ENCODE measurements at regions not wholly inside any gene's neighbourhood (a gene's known extent, or its start where the extent isn't known, plus 50 kb on each side); places are given as distances from the start of the nearest gene placed in this dataset.

DNA sequence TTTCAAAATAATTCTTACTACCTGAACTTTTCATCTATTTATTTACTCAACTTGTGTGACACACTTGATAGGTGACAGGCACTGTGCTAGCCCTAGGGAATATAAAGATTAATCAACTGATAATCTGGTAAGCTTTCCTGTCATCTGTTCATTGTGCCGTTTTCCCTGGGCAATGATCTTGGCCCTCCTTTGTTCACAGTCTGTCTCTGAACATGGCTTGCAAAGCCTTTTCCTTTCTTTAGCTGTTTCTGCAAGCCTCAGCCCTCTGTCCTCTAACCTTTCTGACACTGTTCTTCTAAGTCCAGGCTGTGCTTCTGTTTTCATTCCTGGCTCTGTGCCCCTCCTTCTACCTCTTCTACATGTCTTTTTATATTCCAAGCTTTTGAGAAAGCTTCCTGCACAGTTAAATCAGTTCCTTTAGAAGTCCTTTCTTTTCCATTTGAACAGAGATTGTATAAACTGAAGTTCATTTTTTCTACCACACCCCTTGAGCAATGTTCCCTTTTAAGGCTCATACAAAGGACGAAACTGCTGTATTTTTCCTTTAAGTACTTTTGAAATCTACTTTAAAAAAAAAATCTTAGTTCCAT, 803.0 kb upstream of the ZNF608 start:
- no peak for DNase-seq

DNA sequence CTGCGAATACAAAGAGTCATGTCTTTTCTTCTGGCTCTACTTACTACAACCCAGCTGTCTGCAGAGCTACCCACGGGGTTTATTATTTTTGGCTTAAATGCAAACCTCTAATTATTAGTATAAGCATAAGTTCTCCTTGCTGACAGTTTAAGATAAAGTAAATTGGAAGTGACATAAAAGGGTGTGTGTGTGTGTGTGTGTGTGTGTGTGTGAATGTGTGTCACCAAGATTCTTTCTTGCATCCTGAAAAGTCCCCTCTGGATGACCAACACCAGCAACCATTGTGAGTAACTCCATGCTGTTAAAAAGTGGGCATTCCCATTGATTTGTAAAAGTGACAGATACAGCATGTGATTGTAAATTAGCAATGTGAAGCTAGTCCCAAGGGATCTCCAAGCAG, 803.8 kb upstream of the ZNF608 start:
- no peak for DNase-seq

DNA sequence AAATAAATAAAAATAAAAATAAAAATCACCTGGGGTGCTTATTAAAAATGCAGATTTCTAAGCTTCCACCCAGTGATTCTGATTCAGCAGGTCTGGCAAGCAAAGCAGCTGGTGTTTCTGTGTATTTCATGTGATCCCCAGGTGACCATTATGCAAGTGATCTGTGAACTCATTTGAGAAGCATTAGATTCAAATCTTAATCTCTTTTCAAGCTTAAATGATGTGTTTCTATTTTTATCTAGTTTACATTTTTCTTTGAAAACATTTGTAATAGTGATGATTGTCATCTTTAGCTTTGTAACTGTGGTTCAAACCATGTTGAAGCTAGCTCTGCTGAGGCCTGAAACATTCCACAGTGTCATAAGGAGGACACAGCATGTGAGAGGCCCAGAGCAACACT, 804.8 kb upstream of the ZNF608 start:
- no peak for DNase-seq

DNA sequence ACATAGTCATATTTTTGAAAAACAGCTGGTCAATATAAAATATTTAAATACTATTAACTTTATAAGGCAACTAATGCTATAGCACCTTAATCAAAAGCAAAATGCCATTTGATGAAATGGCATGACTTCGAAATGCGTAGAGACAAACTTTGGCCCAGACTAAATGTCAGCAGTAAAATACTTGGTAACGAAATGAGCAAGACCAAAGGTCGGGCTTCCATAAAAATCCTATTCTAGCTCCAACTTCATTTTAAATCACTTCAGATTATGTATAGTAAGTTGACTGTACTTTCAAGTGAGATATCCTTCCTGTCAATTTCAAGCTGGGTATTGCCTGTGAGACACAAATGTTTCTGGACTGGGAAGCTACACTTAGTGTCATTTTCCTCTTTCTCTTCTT, 805.4 kb upstream of the ZNF608 start:
- DNase-seq = no peak

DNA sequence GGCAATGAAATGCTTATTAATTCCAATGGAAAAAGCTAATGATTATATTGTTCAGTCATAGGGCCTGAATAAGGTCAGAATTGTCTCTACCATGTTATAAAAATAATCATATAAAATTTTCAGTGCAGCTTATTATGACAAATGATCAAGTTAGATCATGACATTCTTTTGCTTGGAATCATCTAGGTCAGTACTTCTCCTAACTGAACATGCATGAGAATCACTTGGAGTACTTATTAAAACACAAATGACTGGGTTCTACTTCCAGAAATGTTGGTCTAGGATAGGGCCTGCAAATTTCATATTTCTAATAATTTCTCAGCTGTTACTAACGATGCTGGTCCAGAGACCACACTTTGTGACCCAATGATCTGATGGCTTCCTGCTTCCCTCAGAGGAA, 806.0 kb upstream of the ZNF608 start:
- DNase-seq = no peak

DNA sequence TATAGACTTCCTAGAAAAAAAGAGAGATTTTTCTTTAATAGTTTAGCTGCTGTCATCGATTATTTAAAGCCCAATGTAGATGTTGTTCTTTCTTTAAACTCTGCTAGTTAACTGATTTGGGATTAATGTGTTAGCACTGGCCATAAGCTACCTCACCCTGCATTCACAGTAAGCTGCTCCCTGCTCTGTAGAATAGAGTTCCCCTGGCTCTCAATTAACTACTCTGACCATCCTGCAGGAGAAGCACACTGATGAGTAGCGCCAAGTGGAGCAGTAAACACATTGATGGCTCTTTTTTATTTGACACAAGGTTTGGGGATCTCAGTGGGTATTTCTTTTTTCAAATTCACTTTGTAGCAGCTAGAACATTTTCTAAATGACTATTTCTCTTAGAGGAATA, 807.9 kb upstream of the ZNF608 start:
- no peak for DNase-seq

DNA sequence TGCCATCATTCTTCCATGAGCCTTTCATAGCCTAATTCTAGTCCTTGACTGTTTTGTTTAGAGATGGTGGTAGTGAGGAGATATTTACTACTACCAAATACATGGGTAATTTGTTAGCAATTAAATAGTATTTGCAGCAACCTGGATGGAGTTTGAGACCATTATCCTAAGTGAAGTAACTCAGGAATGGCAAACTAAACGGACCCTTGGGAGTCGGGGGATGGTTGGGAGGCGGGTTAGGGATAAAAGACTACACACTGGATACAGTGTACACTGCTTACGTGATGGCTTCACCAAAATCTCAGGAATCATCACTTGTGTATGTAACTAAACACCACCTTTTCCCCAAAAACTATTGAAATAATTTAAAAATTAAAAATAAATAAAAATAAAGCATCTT, 809.2 kb upstream of the ZNF608 start:
- no peak for DNase-seq

DNA sequence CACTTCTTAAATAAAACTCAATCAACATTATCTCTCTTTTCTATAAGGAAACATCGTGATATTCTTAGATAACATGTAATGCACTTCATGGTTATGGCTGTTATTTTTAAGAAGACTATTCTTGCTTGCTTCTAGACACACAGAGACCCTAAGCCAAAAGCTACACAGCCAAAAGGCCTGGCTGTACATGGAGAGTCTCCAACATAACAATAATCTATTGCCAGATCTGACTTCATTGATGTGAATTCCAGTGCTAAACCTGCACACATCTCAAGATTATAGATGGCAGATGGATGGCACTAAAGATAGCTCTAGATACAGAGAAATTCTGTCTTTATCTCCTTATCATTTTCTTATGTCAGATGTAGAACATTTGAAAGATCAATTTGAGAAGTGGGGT, 811.6 kb upstream of the ZNF608 start:
- DNase-seq = no peak

DNA sequence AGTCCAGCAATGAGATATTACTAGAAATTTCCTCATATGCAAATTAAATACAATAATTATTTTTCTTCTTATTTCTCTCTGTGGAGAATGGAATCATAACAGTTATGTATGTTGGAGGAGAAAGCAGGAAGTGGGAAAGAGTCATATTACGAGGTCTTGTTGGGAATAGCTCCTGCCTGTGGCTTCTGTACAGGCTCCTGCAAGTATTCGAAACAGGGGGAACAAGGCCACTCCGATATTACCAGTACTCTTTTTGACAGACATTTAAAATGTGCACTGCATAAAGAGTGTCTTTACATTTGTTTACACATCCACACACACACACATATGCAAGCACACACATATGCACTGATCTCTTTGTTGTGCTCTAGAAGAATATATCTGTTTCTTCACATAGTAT, 812.0 kb upstream of the ZNF608 start:
- DNase-seq = no peak

DNA sequence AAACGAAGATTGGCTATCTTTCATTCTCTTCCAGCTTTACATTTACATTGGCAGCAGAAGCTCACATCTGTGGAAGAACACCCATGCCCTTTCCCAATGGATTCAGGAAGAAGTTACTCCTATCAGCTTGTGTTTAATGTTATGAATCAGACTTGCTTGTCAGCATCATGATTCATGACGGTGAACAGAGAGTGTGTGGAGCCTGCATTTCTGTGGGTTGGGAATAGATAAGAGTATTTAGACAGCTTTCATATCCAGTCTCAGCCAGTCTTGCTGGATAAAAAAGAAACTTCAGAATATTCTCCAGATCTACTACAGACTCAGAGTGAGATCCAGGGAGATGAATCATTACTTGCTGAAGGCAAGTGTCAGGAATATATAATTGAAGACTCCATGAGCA, 812.9 kb upstream of the ZNF608 start:
- no peak for DNase-seq

DNA sequence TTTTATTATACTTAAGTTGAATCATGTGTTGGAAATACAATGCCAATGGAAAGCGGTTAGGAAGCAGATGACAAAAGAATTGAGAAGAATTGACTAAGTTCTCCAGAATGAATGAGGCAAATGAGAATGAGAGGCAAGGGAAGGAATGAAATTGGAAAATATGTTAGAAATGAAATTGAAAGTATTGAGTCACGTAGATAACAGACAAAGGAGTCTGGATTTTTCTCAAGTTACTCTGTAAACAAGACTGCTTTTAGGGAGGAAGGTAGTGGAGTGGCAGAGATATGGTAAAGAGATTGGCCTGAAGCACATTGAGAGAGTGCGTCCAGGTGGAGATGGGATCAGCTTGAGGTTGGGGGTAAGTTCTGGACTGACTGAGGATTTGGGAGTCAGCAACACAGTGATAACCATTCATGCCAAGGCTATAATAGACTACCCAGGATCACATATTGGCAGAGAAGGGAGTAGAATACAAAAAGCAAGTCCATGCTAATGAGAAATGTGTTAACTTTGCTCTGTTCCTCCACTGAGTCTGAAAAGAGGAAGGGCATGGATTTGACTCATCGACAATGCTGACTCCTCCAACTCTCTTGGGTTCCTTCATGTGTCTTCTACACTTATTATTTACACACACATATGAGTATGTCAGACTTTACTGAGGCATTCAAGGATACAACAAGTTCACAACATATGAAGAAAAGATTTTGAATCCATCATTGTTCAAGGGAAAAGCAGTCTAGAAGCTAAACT, 814.2 kb upstream of the ZNF608 start:
- DNase-seq = no peak

DNA sequence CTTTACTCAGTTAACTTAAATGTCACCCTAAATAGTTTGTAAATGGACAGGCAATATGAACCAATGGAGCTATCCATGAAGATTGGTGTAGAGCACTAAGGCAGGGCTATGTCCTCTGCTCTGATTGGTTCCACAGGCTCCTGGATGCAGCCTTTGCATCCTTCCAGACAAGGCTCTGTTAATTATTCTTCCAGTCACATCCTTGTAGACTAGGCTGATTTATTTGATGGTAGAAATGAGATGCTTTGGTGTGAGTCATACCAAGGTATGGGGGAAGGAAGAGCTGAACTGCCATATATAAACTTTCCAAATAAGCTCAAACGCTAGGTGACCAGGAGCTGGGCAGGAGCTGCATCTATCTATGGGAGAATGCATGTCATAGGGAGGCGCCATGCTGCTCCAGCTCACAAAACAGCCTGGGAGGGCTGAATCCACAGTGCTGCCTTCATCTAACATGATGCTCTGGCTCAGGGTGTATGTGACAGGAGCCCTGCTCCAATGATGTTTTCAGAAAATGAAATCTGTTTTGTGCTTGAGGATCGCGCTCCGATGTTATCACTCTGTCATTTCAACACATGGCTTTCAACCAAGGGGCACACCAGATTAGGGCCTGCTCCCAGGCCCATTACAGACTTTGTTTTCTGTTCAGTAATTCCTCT, 818.0 kb upstream of the ZNF608 start:
- no peak for DNase-seq

DNA sequence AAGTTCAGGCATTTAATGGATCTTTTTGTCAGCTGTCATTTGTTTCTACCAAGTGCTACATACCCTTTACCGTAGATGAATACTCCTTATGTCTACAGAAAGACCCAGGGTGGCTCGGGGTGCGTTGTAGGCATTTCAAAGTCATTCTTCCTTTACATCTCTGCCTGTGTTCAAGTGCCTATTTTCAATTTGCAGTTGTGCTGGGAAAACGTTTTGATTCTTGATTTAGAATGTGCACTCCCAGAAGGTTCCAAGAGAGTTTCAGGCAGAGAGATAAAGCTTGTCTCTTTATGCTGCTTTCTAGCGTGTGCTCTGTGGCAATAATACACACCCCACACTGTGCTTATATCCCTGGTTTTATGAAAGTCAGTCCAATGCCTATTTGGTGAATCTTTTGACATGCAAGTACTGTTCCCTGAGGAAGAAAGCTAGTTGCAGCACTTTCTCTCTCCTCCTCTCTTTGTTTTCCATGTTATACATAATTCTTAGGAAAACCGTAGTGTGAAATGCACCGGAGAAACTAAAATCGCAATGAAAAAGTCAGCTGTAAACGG, 828.1 kb upstream of the ZNF608 start:
- no peak for DNase-seq

DNA sequence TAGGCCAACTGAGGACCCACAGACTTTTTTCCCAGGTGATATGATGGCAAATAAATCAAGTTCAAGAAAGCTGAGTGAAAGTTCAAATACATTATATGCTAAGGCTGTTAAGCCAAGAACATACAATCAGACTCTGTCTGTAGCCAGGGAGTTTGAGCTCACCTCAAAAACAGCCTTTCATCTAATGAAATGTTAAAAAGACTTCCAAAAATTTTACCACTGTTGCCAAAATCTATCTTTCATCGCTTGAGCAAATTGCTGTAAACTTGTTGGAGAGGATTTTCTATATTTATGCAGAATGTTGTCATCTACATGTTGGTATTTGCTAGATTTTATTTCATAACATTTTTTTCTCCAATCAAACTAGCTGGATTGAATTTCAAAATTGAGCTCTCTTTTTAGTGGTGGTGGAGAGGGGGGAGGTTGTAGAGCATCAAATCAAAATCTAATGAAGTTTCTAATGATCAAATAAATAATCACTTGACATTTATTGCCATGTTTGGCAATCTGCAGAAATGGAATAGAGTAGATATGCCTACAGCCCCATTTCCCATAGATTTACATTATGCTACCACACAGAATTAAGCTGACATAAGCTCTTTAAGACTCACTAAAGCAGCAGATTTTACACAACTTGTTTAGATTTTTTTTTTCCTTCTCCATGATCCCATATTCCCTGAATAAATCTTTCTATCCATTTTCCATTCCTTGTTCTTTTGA, 828.9 kb upstream of the ZNF608 start:
- no peak for DNase-seq

DNA sequence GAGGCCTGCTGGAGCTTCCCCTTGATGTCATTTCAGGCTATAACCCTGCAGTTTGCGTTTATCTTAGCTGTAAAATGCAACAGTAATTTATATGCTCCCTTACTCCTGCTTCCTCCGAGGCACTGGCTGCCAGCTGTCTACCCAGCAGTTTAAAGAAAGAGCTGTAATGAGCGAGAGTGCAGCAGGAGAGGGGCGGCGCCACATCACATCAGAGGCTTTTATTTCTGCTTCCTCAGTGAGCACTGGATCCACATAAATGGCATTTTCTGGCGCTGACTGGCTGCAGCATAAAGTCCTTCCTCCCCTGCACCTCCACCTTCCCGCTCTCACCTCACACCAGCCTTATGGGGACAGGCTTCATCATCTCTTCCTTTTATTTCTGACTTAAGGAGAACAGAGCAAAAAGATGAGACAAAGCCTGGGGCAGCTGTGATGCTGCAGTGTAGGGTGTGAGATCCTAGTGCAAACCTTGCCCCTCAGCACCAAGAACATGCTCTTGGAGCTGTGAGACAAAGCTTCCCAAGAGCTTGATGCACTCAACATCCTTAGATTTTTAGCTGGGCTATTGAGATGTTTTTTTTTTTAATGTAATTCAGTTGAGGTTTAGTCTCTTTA, 829.6 kb upstream of the ZNF608 start:
- no peak for DNase-seq

DNA sequence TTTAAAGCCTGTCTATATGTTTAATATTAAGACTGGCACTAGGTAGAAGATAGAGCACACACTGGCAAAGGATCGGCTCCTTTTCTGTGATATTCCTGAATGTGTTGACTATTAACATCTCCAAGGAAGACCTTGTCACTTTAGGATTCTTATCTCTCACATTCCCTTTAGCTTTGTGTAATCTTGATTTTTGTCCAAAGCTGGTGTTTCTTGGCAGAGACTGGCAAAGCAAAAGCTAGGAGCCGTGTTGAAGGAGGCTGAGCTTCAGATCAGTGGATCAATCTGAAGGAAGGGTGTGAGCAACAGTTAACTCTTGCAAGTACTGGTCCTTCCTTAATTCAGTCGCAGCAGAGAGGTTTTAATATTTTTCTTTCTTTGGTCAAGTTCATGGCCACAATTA, 830.4 kb upstream of the ZNF608 start:
- no peak for DNase-seq

DNA sequence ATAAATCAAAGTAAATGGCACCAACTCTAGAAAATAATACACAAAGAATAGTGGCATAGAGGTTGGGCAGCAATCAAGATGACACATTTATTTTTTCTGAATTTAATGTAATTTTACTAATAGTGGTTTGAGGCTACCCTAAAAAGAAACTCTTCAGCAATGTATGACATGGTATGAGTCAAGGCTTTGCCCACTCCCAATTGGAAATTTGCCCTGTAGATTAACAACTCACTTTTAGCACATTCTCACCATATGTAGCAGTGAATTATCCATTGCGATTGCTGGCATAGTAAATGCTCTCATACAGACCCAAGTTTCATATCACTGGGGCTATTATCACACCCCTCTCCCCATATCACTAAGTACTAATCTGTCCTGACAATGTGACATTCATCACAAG, 832.1 kb upstream of the ZNF608 start:
- DNase-seq = no peak

DNA sequence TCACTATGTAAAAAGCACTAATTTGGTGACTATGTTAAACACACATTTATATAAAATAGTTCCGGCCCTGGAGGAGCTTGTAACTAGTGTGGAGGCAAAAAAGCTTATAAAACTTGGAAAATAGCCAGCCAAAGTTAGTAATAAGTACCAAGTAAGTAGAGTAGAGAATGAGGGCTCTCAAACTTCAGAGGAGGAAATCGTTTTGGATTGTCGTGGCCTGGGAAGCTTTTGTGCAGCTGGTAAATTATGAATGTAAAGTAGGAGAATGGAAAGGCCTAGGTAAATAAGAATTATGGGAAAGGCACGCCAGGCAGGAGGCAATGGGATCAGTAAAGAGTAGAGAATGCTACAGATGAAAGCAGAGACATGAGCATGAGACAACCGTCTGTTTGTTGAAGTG, 832.7 kb upstream of the ZNF608 start:
- DNase-seq = no peak

DNA sequence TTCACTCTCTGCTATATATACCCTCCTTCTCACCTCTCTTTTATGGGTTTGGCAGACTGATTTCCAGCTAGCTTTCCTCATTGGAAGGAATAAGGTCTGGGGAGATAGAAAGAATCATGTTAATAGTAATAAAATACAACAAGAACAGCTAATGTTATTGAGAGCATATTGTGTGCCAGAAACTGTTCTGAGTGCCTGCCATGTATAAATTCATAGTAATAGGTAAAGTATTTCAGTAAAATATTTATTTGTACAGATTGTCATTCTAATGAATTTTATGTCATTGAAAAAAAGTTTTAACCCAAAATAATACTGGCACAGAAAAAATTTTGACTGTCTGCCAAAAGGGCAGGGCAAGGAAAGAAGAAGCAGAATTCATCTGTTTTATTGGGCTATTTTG, 834.9 kb upstream of the ZNF608 start:
- no peak for DNase-seq

DNA sequence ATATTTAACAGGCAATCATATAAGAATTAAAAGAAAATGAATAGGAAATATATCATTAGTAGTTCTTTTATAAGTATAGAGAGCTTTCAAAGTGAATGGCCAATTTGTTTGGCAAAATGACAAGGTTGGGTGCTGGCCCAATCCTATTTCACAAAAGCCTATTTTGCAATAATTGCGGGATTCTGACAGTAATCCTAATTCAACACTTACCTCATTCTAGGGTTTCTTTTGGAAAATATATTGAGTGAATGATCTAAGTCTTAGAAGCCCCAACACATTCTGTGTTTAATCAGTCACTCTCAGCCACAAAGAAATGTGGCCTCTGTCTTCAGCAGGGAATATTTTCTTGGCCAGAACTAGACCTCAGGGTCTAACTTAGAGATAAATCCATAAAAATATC, 835.9 kb upstream of the ZNF608 start:
- DNase-seq = no peak

DNA sequence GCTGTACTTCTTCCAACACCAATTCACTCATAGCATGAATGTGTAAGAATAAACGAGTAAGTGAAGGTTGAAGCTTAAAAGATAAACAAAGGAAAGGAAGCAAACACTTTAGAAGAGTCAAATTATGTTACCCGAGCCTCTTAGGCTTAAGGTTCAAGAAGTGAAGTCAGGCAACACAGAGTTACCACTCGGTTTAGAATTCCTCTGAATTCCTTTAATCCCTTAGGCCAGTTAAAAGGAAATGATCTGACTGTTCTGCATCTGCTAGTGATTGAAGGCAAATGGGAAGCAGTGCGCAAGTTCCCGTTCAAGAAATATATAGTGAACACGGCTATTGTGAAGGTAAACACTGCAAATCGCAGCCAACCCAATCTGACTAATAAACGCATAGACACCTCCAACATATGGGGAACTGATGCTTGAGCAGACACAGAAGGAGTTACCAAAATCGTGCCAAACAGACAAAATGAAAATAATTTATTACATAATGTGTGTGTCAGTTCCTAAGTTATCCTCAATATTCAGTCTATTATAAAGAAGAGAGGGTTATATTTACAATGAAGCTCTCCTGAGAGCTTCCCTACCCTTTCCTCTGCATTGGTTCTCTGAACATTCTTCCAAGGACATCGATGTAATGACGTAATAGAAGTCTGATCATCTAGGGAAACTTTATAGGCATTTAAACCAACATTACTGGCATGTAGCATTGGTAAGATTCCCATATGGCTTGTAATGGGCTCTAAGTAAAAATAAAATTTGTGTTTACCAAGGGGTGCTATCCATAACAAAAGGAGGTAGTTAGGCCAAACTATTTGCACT, 837.1 kb upstream of the ZNF608 start:
- no peak for DNase-seq

DNA sequence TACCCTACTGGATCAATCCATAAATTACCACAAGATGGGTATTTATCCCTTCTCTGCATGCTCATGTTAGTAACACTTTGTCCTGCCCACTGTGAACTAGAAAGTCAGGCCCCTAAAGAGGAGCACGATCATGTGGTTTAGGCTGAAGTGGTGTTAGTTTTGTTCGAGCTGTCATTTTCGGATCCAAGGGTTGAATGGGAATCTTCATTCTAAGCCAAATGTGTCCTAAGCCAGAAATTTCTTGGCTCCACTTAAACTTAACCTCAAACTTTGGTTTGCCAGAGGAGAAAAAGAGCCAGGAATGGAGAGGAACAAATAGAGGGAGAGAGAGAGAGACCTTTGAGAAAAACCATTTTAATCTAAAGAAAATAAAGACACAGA, 837.7 kb upstream of the ZNF608 start:
- DNase-seq = no peak

All from SW 1271 (cell line).